SW480 (cell line): ENCODE measurements at regions not wholly inside any gene's neighbourhood (a gene's known extent, or its start where the extent isn't known, plus 50 kb on each side); places are given as distances from the start of the nearest gene placed in this dataset.

Source experiments
- DNase-seq: peaks from one replicate; pipeline ENCODE4 v3.0.0-alpha.2; 2016; ENCODE audit warnings: low spot score

- DNase-seq = no peak
Observed at GRCh38 chr18:57202881-57203280, 56.0 kb downstream of the BOD1L2 start.

DNA sequence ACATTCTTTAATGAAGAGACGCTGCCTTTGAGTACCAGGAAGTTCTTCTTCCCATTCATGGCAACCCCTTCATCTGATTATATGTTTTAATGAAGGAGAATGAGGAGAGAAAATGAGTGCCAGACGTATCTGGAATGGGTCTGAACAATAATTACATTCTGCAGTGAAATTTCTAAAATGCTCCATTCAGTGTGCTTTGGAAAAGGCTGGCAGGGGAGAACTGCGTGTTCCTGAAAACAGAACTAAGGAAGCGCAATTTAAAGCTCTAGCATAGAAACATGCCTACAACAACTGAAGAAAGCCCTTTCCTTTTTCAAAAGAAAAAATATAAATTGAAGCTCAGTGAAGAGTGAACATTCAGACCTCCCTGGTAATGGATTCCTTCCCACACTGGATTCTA lies 58.8 kb downstream of the BOD1L2 start:
- no peak for DNase-seq

DNA sequence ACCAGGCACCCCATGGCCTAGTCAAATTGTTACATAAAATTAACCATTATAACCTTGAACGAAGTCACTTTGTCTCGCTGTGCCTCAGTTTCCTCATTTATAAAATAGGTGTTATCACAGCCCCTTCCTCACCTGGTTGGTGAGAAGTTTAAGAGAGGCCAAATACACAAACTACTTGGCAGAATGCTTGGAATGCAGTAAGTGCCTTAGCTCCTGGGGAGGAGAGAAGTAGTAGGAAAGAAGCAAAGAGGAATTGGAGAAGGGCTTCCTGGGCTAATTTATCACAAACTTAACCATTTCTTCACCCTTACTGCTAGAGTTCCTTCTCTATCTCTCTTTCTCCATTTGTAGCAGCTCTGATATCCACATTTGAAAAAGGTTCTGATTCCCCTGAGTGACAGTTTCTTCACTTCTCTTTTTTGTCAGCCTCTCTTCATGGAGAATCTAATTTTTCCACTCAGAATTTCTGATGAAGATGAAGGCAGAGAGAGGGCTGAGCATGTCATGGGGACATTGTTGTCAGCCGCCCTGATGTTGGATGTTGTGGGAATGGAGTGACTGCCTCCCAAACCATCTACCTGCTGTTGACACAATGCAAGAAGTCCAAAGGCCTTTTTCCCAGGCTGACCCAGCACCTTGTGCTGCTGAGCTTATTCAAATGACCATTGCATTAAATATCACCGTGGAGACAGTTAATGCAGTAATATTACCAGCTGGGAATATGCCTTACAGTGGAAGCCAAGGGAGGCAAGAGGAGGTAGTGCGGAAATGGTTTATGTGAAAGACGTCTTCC lies 60.4 kb downstream of the BOD1L2 start:
- DNase-seq = no peak

DNA sequence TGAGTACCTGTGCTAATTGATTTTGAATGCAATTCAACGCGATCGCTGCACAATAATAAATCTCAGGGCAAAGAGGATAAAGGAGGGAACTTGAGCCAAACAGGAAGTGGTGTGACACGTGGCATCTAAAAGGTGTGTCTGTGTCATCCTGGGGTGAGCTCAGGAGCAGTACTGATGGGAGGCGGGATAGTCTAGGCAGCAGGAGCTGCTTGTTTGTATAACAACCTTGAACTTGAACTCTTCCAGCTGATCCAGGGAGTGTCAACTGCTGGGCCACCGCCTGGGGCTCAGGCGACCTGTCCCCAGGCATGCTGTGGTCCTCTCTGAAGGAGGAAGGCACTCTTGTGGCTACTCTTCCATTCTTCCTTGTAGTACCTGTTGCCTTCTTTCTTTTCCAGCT lies 61.2 kb downstream of the BOD1L2 start:
- DNase-seq = peak; percentile 2

DNA sequence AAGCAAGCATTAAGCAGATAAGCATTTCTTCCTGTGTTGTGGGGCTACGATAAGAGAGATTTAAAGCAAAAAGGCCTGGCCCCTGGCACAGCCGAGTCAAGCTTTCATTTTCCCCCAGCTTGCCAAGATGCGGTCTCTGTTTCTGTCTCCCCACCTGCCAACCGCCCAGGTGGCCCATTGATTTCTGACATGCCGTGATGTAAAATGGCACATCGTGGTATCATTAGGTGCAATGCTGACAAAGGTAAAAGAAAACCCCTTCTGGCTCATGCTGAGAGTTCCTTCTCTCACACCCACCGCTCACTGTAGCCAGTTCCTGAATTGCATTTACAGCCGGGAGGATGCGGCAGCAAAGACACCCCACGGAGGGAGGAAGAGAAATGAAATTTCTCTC lies 62.8 kb downstream of the BOD1L2 start:
- DNase-seq = no peak

GRCh38 chr18:57210107-57210715 lies 63.3 kb downstream of the BOD1L2 start:
- DNase-seq = peak; percentile 62

DNA sequence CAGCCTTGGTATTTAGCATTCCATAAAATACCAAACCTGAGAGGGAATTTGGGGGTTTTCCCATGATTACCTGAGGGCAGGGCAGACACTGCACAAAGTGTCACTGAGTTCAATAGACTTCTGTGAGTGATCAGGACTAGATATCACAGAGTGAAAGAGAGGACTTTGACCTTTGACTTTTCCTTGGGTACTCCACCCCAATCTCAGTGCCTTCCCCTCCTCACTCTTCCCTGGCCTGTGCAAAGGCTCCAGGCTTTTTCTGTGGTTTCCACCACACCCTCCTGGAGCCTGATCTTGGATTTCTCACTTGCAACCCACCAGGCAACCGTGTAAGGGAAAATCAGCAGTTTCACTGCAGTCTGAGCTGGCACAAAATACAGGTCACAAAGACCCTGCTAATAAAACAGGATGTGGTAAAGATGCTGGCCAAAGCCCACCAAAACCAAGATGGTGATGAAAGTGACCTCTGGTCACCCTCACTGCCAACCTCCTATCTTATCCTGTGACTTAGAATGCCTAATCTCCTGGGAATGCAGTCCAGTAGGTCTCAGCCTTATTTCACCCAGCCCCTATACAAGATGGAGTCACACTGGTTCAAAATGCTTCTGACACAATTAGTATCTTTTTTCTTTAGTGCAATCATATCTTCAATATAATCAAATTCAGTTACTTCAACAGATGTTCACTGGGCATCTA lies 64.0 kb downstream of the BOD1L2 start:
- DNase-seq = peak; percentile 6

DNA sequence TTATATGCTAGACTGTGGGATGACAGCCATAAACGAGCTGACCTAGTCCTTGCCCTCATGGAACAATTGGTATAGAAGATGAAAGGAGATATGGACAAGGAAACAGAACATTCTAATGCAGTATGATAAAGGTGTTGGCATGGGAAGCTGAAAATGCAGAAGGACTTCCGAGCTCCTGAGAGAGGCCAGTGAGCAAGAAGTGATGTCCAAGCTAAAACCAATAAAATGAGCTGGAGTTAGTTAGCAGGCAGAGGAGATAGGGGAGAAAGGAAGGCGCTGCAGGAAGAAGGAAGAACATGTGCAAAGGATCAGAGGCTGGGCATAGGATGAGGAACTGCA lies 64.5 kb downstream of the BOD1L2 start:
- DNase-seq = no peak

GRCh38 chr18:57211776-57212175 lies 64.9 kb downstream of the BOD1L2 start:
- DNase-seq = no peak

GRCh38 chr18:57212678-57213077 lies 65.8 kb downstream of the BOD1L2 start:
- DNase-seq = no peak

GRCh38 chr18:57214976-57215375 lies 68.1 kb downstream of the BOD1L2 start:
- no peak for DNase-seq

GRCh38 chr18:57218281-57218680 lies 71.4 kb downstream of the BOD1L2 start:
- DNase-seq = no peak

DNA sequence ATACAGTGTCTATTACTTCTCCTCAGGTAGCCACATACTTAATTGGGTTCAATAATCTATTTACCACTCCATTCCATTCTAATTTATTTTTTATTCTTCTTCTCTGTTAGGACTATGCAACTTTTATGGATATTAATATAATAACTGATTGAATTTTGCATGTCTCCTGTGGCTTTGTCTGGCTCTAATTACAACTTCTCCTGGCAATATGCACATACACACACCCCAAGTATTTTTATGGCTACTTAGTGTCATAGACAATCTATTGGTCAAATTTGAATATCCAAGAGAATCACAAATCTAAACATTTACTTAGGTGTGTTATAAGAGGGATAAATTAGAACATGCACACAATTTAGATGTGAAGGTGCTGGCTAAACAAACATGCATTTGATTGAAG lies 73.1 kb downstream of the BOD1L2 start:
- DNase-seq = no peak

- DNase-seq = no peak
Observed at GRCh38 chr18:57220480-57220879, 73.6 kb downstream of the BOD1L2 start.

GRCh38 chr18:57220930-57221483 lies 74.1 kb downstream of the BOD1L2 start:
- no peak for DNase-seq

- DNase-seq = no peak
Observed at GRCh38 chr18:57223144-57223870, 76.4 kb downstream of the BOD1L2 start.

DNA sequence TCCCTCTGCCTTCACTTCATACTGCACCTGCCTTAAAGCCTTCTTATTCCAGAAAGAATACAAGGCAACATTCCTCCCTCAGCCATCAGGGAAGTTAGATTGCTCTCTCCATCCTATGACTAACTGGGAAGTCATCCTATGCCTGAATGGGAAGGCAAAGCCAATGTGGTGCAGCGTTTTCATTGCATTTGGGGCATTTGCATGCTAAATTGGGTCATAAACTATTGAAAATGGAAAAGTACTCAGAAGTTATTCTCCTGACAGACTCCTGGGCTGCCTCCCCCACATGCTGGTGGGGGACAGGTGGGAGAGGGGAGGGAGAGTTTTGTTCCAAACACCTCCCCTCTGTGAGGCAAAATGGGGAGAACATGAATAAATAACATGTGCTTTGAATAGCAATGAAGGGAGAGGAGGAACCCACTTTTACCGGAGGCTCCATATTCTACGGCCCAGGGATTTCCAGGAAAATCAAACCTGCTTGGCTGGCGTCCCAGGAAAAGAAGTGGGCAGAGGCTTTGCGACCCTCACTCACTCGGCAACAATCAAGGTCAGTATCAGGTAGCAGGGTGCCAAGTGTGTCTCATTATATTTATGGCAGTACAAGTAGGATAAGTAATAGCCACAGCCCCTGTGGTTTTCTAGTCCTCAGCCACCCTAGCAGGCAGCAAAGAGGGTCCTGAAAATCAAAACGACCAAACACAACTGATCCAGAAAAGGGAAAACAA lies 84.1 kb downstream of the BOD1L2 start:
- no peak for DNase-seq

- no peak for DNase-seq
Observed at GRCh38 chr18:57231864-57232263, 85.0 kb downstream of the BOD1L2 start.

- DNase-seq = no peak
Observed at GRCh38 chr18:57234346-57234745, 87.5 kb downstream of the BOD1L2 start.

DNA sequence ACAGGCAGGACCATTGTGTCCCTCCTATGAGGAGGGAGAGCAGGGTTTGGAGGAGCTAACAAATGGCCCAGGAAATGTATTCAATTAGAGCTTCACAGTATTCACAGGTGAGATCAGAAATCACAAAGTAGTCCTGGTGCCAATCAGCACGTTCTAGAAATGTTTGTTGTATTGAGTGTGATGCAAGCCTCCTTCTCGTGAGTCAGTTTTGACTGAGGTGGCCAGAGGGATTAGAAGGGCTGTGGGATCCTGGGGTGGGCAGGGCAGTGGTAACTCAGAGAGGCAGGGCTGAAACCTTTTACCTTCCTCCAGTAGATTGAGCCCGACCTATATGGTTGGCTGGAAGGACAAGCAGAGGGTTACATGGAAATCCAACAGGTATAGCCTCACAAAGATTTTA lies 95.0 kb downstream of the BOD1L2 start:
- DNase-seq = no peak

DNA sequence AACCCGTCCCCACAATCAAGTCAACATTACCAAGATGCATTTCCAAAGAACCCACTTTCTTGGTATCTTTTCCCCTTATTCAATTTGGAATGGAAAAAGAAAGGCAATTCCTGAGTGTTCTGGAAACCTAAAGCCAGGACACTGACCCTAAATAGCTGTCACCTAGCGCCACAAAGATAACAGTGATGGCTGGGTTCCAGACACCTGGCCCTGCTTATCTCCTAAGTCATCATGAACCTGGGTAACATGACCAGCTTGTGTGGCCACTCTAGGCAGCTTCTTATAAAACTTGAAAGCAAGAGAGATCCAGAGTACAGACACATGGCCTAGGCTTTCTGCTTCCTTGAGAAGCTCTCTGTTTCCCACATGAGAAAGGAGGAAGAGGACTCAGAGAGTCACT lies 95.4 kb downstream of the BOD1L2 start:
- no peak for DNase-seq
